ENCODE measurements at regions not wholly inside any gene's neighbourhood (a gene's known extent, or its start where the extent isn't known, plus 50 kb on each side); places are given as distances from the start of the nearest gene placed in this dataset.

DNA sequence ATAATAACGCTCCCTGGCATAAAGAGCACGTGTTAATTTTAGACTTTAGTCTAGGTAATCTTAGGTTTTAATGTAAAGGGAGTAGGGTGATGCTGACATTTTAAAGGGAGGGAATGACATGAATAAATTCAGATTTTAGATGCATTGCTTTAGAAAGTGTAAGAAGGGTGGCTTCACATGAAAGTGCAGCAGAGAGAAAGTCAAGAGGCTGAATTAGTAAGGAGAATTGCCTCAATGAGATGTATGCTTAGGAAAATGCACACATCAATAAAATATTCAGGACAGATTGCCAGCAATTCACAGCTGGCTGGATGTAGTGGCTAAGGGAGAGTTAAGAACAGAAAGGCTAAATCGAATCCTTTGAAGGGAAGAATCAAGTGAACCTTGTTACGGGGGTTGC is 165.5 kb upstream of the CDH19 start:
- no peak for DNase-seq
- 61 to 70% (median 69%) methylated on average over 4 of the region's 4 CpGs for WGBS, 3 donors

DNA sequence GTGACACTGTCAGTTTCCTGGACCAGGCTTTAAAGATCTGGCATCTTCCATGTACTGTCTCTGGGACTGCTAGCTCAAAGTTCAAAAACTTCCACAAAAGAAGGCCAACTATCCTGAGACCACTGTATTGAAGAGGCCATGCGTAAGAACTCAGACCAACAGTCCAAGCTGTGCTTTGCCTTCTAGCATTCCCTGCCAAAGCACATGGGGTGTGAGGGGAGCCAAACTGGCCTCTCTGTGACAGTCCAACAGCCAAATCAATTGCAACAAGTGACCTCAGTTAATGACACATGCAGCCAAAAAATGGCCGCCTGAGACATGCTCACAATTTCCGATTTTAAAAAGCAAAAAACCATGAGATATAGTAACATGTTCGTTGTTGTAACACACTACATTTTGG is 160.3 kb upstream of the CDH19 start:
- Histone ChIP-seq H3K27me3 (ENCODE audit: insufficient read depth in 3 of 3, low read length in 2 of 3) (no peaks in the 10 kb centered on the region), H3K36me3 (ENCODE audit: insufficient read depth in 1 of 2, low read depth in 1 of 2) (no peaks in the 10 kb centered on the region), H3K4me1 (no peaks in the 10 kb centered on the region), H3K4me3 (no peak overlapping the region), H3K9me3 (no peaks in the 10 kb centered on the region), H3K27ac (no peak overlapping the region)
- intact Hi-C loops (cut with DNase I), result no loop called here
- no peak for ATAC-seq
- TF ChIP-seq, protein P1, sequence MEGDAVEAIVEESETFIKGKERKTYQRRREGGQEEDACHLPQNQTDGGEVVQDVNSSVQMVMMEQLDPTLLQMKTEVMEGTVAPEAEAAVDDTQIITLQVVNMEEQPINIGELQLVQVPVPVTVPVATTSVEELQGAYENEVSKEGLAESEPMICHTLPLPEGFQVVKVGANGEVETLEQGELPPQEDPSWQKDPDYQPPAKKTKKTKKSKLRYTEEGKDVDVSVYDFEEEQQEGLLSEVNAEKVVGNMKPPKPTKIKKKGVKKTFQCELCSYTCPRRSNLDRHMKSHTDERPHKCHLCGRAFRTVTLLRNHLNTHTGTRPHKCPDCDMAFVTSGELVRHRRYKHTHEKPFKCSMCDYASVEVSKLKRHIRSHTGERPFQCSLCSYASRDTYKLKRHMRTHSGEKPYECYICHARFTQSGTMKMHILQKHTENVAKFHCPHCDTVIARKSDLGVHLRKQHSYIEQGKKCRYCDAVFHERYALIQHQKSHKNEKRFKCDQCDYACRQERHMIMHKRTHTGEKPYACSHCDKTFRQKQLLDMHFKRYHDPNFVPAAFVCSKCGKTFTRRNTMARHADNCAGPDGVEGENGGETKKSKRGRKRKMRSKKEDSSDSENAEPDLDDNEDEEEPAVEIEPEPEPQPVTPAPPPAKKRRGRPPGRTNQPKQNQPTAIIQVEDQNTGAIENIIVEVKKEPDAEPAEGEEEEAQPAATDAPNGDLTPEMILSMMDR (IDR thresholded peaks at IDR 0.05), result no peak
- peak; percentile 12 to 48 for DNase-seq
- WGBS, 3 donors, result 21 to 40% (median 32%) methylated on average over 4 of the region's 4 CpGs

More for the DNA sequence above, 165.5 kb upstream of the CDH19 start:
- H3K27ac ChIP-seq, result no peak overlapping the region
- H3K9me3 ChIP-seq, result no peaks in the 10 kb centered on the region
- no peaks in the 10 kb centered on the region for H3K27me3 ChIP-seq (ENCODE audit: insufficient read depth in 3 of 3, low read length in 2 of 3)
- no peak for ATAC-seq
- TF ChIP-seq, protein P1 (IDR thresholded peaks at IDR 0.05), result no peak
- no peaks in the 10 kb centered on the region for H3K36me3 ChIP-seq (ENCODE audit: insufficient read depth in 1 of 2, low read depth in 1 of 2)
- no peak overlapping the region for H3K4me3 ChIP-seq
- intact Hi-C loops (cut with DNase I), result no loop called here
- no peaks in the 10 kb centered on the region for H3K4me1 ChIP-seq

DNA sequence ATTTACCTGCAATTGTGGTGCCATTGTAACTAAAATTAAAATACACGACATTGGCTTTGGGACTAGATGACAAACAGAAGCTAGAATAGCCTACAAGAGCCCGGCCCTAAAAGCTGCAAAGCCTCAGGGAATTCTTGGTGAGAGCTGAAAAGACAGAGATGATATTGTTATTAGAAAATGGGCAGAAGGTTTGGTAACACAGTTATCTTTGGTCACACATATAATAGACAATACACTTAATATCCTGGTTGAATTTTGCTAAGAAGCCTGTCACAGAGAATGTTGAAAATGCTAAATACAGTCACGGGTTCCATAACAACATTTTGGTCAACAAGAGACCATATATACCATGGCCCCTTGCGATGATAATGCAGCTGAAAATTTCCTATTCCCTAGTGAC is 157.3 kb upstream of the CDH19 start:
- intact Hi-C loops (cut with DNase I), result no loop called here
- Histone ChIP-seq H3K27ac (no peak overlapping the region), H3K9me3 (no peaks in the 10 kb centered on the region), H3K27me3 (ENCODE audit: insufficient read depth in 3 of 3, low read length in 2 of 3) (no peaks in the 10 kb centered on the region), H3K4me3 (no peak overlapping the region), H3K4me1 (no peaks in the 10 kb centered on the region), H3K36me3 (ENCODE audit: insufficient read depth in 1 of 2, low read depth in 1 of 2) (no peaks in the 10 kb centered on the region)
- WGBS, 3 donors, result 80 to 90% (median 82%) methylated on average over 4 of the region's 4 CpGs
- DNase-seq, result no peak
- no peak for ATAC-seq
- TF ChIP-seq, protein P1 (IDR thresholded peaks at IDR 0.05), result no peak

DNA sequence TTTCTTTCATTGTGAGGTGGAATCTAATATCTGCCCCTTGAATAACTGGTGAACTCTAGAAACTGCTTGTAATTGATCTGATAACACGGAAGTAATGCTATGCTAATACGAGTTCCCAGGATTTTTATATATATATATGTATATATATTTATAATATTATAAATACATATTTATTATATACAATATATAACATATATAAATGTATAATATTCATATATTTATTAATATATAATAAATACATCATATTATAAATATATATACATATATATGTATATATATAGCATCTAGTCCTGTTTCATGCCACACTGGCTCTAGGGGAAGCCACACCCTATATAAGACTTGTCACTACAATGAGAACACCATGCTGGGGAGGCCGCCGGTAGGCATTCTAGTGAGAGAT is 156.7 kb upstream of the CDH19 start:
- no peaks in the 10 kb centered on the region for H3K9me3 ChIP-seq
- no peak for ATAC-seq
- TF ChIP-seq, protein P1 (IDR thresholded peaks at IDR 0.05), result no peak
- no peak for DNase-seq
- no peaks in the 10 kb centered on the region for H3K27me3 ChIP-seq (ENCODE audit: insufficient read depth in 3 of 3, low read length in 2 of 3)
- WGBS, 3 donors, result 91 to 95% (median 95%) methylated on average over 4 of the region's 4 CpGs
- no peaks in the 10 kb centered on the region for H3K4me1 ChIP-seq
- no peaks in the 10 kb centered on the region for H3K36me3 ChIP-seq (ENCODE audit: insufficient read depth in 1 of 2, low read depth in 1 of 2)
- H3K27ac ChIP-seq, result no peak overlapping the region
- intact Hi-C loops (cut with DNase I), result no loop called here
- H3K4me3 ChIP-seq, result no peak overlapping the region

DNA sequence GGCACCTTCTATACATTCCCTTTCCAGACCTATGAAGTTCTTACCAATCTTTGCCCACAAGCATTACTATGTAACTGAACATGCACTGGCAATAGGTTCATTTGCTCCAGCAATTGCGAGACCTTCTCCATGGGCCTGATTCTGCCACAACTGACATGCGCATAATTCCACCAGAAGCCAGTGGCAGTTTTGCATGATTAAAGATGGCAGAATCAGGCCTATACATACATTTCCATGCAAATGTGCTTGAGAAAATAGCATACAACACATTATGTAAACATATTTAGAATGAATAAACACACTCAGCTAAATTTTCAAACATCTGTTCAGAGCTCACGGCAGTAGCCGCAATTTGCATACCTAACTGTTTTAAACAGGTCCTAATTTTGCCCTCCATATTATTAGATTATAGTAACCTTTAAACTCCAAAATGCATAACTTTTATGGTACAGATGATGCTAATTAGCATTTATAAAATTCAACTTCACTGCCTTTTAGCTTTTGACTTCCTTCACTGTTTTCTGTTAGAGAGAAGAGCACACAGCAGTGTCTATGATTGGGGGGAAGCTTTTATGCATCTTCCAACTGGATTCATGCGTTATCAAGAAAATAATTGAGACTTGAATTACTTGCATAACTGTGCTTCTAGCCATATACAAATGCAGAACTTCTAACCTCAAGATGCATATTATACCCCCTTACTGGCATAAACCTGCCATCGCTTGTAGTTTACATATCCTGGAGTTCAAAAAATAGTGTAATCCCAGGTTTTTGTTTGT is 155.3 kb upstream of the CDH19 start:
- Histone ChIP-seq H3K4me1 (no peaks in the 10 kb centered on the region), H3K27ac (no peak overlapping the region), H3K4me3 (no peak overlapping the region), H3K9me3 (no peaks in the 10 kb centered on the region), H3K27me3 (ENCODE audit: insufficient read depth in 3 of 3, low read length in 2 of 3) (no peaks in the 10 kb centered on the region), H3K36me3 (ENCODE audit: insufficient read depth in 1 of 2, low read depth in 1 of 2) (no peaks in the 10 kb centered on the region)
- WGBS, 3 donors, result 94 to 95% (median 94%) methylated on average over 6 of the region's 6 CpGs
- TF ChIP-seq, protein P1 (IDR thresholded peaks at IDR 0.05), result no peak
- DNase-seq (no peak), ATAC-seq (no peak)
- intact Hi-C loops (cut with DNase I), result no loop called here
